ENCODE measurements at regions not wholly inside any gene's neighbourhood (a gene's known extent, or its start where the extent isn't known, plus 50 kb on each side); places are given as distances from the start of the nearest gene placed in this dataset.
A peak's percentile ranks its signal among the peaks of the same experiment; 100 is the strongest.
"Not testable (repeated sequence)": the region's sequence is repeated elsewhere in the genome, so short reads cannot be mapped to it uniquely, and the experiment has no call there.

- no peak for FAIRE-seq
Measured at GRCh38 chr4:162586266-162586665, 422.5 kb upstream of the FSTL5 start.

- no peak for FAIRE-seq
Measured at GRCh38 chr4:162582180-162582579, 418.4 kb upstream of the FSTL5 start.

GRCh38 chr4:162565730-162566129 is 401.9 kb upstream of the FSTL5 start:
- FAIRE-seq = no peak

GRCh38 chr4:162560073-162560472 is 396.3 kb upstream of the FSTL5 start:
- FAIRE-seq = no peak

GRCh38 chr4:162557516-162558106 is 393.8 kb upstream of the FSTL5 start:
- FAIRE-seq = no peak

- no peak for FAIRE-seq
Measured at GRCh38 chr4:162535121-162535520, 371.3 kb upstream of the FSTL5 start.

GRCh38 chr4:162523171-162523570 is 359.4 kb upstream of the FSTL5 start:
- FAIRE-seq = no peak

- no peak for FAIRE-seq
Measured at GRCh38 chr4:162522724-162523123, 358.9 kb upstream of the FSTL5 start.

GRCh38 chr4:162510937-162511336 is 347.1 kb upstream of the FSTL5 start:
- no peak for FAIRE-seq

- no peak for FAIRE-seq
Measured at GRCh38 chr4:162510115-162510514, 346.3 kb upstream of the FSTL5 start.

- no peak for FAIRE-seq
Measured at GRCh38 chr4:162509333-162509732, 345.5 kb upstream of the FSTL5 start.

GRCh38 chr4:162506253-162506652 is 342.5 kb upstream of the FSTL5 start:
- FAIRE-seq = no peak

GRCh38 chr4:162503868-162504267 is 340.1 kb upstream of the FSTL5 start:
- FAIRE-seq = no peak

GRCh38 chr4:162502109-162502508 is 338.3 kb upstream of the FSTL5 start:
- FAIRE-seq = no peak

- no peak for FAIRE-seq
Measured at GRCh38 chr4:162499478-162499877, 335.7 kb upstream of the FSTL5 start.

GRCh38 chr4:162498168-162498567 is 334.4 kb upstream of the FSTL5 start:
- no peak for FAIRE-seq

GRCh38 chr4:162497564-162498167 is 333.9 kb upstream of the FSTL5 start:
- FAIRE-seq = peak; percentile 97

- FAIRE-seq = no peak
Measured at GRCh38 chr4:162494935-162495334, 331.1 kb upstream of the FSTL5 start.

GRCh38 chr4:162485486-162485885 is 321.7 kb upstream of the FSTL5 start:
- no peak for FAIRE-seq

- no peak for FAIRE-seq
Measured at GRCh38 chr4:162475246-162475645, 311.4 kb upstream of the FSTL5 start.

- FAIRE-seq = no peak
Measured at GRCh38 chr4:162469977-162470376, 306.2 kb upstream of the FSTL5 start.

- FAIRE-seq = not testable (repeated sequence)
Measured at GRCh38 chr4:162465356-162465755, 301.6 kb upstream of the FSTL5 start.

GRCh38 chr4:162461952-162462351 is 298.2 kb upstream of the FSTL5 start:
- FAIRE-seq = no peak

- no peak for FAIRE-seq
Measured at GRCh38 chr4:162458051-162458450, 294.3 kb upstream of the FSTL5 start.

All from islet of Langerhans (tissue), 1 donor.